DOHH2 (cell line): ENCODE measurements at regions not wholly inside any gene's neighbourhood (a gene's known extent, or its start where the extent isn't known, plus 50 kb on each side); places are given as distances from the start of the nearest gene placed in this dataset.

Source experiments
- H3F3A ChIP-seq: fragments of 200-600 bp; sonication (generic), shearing (Covaris generic); 2 replicates; pipeline ENCODE4 v1.6.0; 2016; ENCODE audit warnings: antibody characterized with exemption, mild to moderate bottlenecking; ENCODE audit not compliant: control insufficient read depth, insufficient read depth
- H3K27ac ChIP-seq: fragments of 200-600 bp; sonication (generic); 2 replicates; pipeline ENCODE4 v1.5.1; 2014; ENCODE audit warnings: low read depth, mild to moderate bottlenecking, low read length, moderate library complexity
- H3K27me3 ChIP-seq: fragments of 200-600 bp; sonication (generic); 2 replicates; pipeline ENCODE4 v1.6.1; 2014; ENCODE audit warnings: mild to moderate bottlenecking, low read length, mixed read lengths; ENCODE audit not compliant: control insufficient read depth
- H3K36me3 ChIP-seq: fragments of 200-600 bp; sonication (generic); 2 replicates; pipeline ENCODE4 v1.6.1; 2014; ENCODE audit warnings: mild to moderate bottlenecking, low read length, moderate library complexity, mixed read lengths; ENCODE audit not compliant: control insufficient read depth
- H3K4me1 ChIP-seq: fragments of 200-600 bp; sonication (generic); 2 replicates; pipeline ENCODE4 v1.6.1; 2014; ENCODE audit warnings: mild to moderate bottlenecking, low read length, mixed read lengths; ENCODE audit not compliant: control insufficient read depth
- H3K4me2 ChIP-seq: fragments of 200-600 bp; sonication (generic); 2 replicates; pipeline ENCODE4 v1.6.0; 2014; ENCODE audit warnings: mild to moderate bottlenecking, low read length, moderate library complexity
- H3K4me3 ChIP-seq: fragments of 200-600 bp; sonication (generic); 2 replicates; pipeline ENCODE4 v1.5.1; 2014; ENCODE audit warnings: mild to moderate bottlenecking, low read length, mixed read lengths
- H3K79me2 ChIP-seq: fragments of 200-600 bp; sonication (generic); 2 replicates; pipeline ENCODE4 v1.6.1; 2014; ENCODE audit warnings: mild to moderate bottlenecking, low read length, mixed read lengths; ENCODE audit not compliant: control insufficient read depth
- H3K9me2 ChIP-seq: fragments of 200-600 bp; sonication (generic); replicated peaks from 2 replicates; pipeline ENCODE4 v1.6.1; 2014; ENCODE audit warnings: mild to moderate bottlenecking, low read length, mixed read lengths; ENCODE audit not compliant: control insufficient read depth
- H3K9me3 ChIP-seq: fragments of 200-600 bp; sonication (generic); 2 replicates; pipeline ENCODE4 v1.6.1; 2014; ENCODE audit warnings: antibody characterized with exemption, low read length, mixed read lengths; ENCODE audit not compliant: control insufficient read depth, insufficient read depth
- H4K20me1 ChIP-seq: fragments of 200-600 bp; sonication (generic); 2 replicates; pipeline ENCODE4 v1.6.0; 2014; ENCODE audit warnings: low read depth, mild to moderate bottlenecking, antibody characterized with exemption, low read length, moderate library complexity; ENCODE audit not compliant: control insufficient read depth, insufficient read depth
- EZH2phosphoT487 ChIP-seq: fragments of 200-600 bp; sonication (generic); IDR thresholded peaks from 2 replicates; pipeline ENCODE4 v1.6.1; 2017; ENCODE audit warnings: borderline replicate concordance, mild to moderate bottlenecking, antibody characterized with exemption, low read length, moderate library complexity, mixed read lengths
- TF ChIP-seq, protein P1 (sequence below): fragments of 200-600 bp; sonication (generic); IDR thresholded peaks from one replicate; pipeline ENCODE4 v1.5.1; 2014; ENCODE audit warnings: antibody characterized with exemption, mild to moderate bottlenecking, low read depth, low read length; ENCODE audit not compliant: poor library complexity, severe bottlenecking

DNA sequence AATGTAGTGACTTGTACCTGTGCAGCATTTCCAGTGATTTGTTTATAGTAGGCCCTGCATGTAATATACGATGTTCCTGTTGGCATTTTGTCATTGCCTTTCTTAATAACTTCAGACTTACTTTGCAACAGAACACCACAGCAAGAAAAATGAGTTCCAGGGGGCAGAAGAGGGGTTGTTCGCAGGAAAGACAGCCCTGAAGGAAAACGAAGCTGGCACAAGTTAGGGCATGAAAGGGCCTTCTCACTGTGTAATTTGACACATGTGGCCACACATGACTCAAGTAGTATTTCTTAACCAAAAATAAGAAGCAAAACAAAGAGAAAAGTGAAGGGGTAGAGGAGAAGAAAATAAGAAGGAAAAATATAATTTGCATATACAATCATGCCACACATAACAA is 265.8 kb upstream of the SMIM31 start:
- no peaks in the 10 kb centered on the region for H3K79me2 ChIP-seq
- no peaks in the 10 kb centered on the region for H3K27me3 ChIP-seq
- H3K4me1 ChIP-seq = no peaks in the 10 kb centered on the region
- H3K4me2 ChIP-seq = no peak overlapping the region
- H3K4me3 ChIP-seq = no peak overlapping the region
- H4K20me1 ChIP-seq = no peaks in the 10 kb centered on the region
- no peaks in the 10 kb centered on the region for H3F3A ChIP-seq
- no peaks in the 10 kb centered on the region for H3K9me2 ChIP-seq
- no peak overlapping the region for H3K27ac ChIP-seq
- no peaks in the 10 kb centered on the region for H3K9me3 ChIP-seq
- no peak for TF ChIP-seq EZH2phosphoT487
- TF ChIP-seq, protein P1, sequence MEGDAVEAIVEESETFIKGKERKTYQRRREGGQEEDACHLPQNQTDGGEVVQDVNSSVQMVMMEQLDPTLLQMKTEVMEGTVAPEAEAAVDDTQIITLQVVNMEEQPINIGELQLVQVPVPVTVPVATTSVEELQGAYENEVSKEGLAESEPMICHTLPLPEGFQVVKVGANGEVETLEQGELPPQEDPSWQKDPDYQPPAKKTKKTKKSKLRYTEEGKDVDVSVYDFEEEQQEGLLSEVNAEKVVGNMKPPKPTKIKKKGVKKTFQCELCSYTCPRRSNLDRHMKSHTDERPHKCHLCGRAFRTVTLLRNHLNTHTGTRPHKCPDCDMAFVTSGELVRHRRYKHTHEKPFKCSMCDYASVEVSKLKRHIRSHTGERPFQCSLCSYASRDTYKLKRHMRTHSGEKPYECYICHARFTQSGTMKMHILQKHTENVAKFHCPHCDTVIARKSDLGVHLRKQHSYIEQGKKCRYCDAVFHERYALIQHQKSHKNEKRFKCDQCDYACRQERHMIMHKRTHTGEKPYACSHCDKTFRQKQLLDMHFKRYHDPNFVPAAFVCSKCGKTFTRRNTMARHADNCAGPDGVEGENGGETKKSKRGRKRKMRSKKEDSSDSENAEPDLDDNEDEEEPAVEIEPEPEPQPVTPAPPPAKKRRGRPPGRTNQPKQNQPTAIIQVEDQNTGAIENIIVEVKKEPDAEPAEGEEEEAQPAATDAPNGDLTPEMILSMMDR = no peak
- H3K36me3 ChIP-seq = no peaks in the 10 kb centered on the region

DNA sequence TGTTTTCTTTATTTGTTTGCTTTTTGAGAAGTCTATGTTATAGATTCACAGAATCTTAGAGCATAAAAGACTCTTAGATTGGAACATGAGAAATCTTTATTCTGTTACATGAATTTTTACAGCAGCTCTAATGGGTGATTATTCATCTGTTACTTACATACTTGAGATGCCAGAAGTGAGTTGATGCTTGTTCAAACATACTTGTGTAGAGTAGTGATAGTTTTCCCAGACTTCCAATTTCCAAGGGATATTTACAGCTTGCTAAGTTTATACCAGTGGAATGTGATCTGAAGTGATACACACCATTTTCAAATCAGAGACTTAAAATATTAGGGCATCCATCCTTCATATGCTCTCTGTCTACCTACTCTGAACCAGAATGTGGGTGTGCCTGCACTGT is 252.9 kb upstream of the SMIM31 start:
- Histone ChIP-seq H3K36me3 (no peaks in the 10 kb centered on the region), H3K9me3 (no peaks in the 10 kb centered on the region), H3K27me3 (no peaks in the 10 kb centered on the region), H3K4me2 (no peak overlapping the region), H3F3A (no peaks in the 10 kb centered on the region), H3K9me2 (no peaks in the 10 kb centered on the region), H4K20me1 (no peaks in the 10 kb centered on the region), H3K4me3 (no peak overlapping the region), H3K79me2 (no peaks in the 10 kb centered on the region), H3K4me1 (no peaks in the 10 kb centered on the region), H3K27ac (no peak overlapping the region)
- TF ChIP-seq EZH2phosphoT487 = no peak
- TF ChIP-seq, protein P1 = no peak

DNA sequence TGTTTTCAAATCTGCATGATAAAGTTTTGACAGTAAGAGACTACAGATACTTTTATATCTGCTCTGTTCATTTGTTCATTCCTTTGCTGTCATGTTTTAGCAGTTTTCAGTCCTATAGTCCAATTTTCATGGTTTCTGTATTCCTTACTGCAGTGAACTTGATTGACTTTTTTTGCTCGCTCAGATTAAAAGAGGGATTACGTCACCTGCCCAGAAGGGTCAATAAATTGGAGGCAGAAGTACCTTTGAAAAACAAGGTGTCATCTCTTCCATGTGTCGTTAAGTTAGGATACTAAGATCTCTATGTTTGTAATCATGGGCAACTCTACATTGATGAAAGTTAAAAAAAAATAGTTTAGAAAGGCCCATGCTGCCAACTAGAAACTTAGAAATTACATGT is 250.1 kb upstream of the SMIM31 start:
- Histone ChIP-seq H3K27ac (no peak overlapping the region), H3K27me3 (no peaks in the 10 kb centered on the region), H3K4me2 (no peak overlapping the region), H4K20me1 (no peaks in the 10 kb centered on the region), H3K9me3 (no peaks in the 10 kb centered on the region), H3K4me1 (no peaks in the 10 kb centered on the region), H3F3A (no peaks in the 10 kb centered on the region), H3K79me2 (no peaks in the 10 kb centered on the region), H3K9me2 (no peaks in the 10 kb centered on the region), H3K4me3 (no peak overlapping the region), H3K36me3 (no peaks in the 10 kb centered on the region)
- TF ChIP-seq, protein P1 = no peak
- no peak for TF ChIP-seq EZH2phosphoT487

DNA sequence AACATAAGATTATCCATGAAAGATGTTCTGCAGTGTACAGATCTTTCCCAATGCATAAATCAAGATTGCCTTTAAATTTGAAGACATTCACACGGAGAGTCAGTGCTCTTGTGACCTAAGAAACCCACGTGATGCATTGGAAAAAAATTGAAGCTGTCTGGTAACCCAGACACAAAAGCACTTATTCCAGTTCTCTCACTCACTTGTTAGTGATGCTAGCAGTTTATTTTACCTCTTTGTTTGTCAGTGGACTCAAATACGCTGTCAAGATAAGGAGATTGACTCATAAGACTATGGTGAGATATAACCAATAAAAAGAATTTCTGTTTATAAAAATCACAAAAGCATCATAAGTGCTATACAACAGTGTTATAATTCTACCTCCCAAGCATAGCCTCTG is 245.8 kb upstream of the SMIM31 start:
- no peak overlapping the region for H3K4me3 ChIP-seq

More for the DNA sequence above, 245.8 kb upstream of the SMIM31 start:
- no peak overlapping the region for H3K27ac ChIP-seq
- no peaks in the 10 kb centered on the region for H3K9me2 ChIP-seq
- TF ChIP-seq, protein P1 = no peak
- no peak for TF ChIP-seq EZH2phosphoT487
- H3K27me3 ChIP-seq = no peaks in the 10 kb centered on the region
- no peaks in the 10 kb centered on the region for H3F3A ChIP-seq
- no peaks in the 10 kb centered on the region for H3K36me3 ChIP-seq
- no peak overlapping the region for H3K4me2 ChIP-seq
- H3K4me1 ChIP-seq = no peaks in the 10 kb centered on the region
- H3K9me3 ChIP-seq = no peaks in the 10 kb centered on the region
- no peaks in the 10 kb centered on the region for H4K20me1 ChIP-seq
- H3K79me2 ChIP-seq = no peaks in the 10 kb centered on the region
